CD4-positive, alpha-beta T cell treated with Interleukin-12 subunit alpha and Interleukin-12 subunit beta, for 1 hour (primary cell): ENCODE measurements at regions not wholly inside any gene's neighbourhood (a gene's known extent, or its start where the extent isn't known, plus 50 kb on each side); places are given as distances from the start of the nearest gene placed in this dataset.
"Not testable (repeated sequence)": the region's sequence is repeated elsewhere in the genome, so short reads cannot be mapped to it uniquely, and the experiment has no call there.

Source experiments
- DNase-seq: peaks from one replicate; pipeline ENCODE4 v3.0.0-alpha.2; 2020

DNA sequence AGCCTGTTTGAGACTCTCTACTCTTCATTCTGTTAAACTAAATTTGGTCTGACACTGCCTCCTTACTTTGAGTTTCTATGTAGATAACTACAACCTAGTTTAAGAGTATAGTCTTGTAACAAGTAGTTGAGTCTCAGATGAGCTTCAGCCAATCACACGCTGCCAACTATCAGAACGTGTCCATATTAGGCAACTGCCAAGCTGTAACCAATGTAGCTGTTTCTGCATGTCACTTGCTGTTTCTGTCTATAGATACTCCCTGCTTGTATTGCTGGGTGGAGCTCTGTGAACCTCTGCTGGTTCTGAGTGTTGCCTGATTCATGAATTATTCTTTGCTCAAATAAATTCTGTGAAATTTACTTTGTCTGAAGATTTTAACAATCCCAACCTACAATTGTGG lies 452.6 kb upstream of the NR5A2 start:
- no peak for DNase-seq

DNA sequence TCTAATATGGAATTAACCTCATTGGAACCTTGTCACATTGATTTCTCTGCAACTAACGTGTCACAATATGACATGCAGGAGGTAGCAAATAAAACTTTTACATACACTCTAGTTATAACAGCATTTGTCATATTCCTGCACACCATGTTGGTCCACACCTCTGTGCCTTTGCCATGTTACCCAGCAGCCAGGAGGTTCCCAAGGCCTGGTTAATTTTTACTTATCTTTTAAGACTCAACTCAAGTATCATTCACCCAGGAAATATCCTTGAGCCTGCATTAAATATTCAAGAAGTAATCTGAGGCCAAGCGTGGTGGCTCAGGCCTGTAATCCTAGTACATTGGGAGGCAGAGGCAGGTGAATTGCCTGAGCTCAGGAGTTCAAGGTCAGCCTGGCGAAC lies 447.2 kb upstream of the NR5A2 start:
- no peak for DNase-seq

DNA sequence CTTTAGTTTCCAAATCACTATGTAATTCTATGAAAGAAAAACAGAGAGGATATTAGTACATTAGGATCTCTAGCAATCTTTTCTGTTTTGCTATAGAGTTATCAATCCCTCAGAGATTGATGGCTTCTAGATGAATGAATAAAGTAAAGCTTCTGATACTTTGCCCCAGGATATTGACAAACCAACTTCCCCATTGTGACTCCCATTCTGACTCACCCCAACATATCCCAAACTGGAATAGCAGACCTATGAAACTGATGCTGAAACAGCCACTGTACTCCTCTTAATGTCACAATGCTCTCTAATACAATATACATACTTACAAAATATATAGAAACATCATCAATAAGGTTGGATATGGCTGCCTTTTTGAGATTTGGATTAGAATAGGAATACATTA lies 442.1 kb upstream of the NR5A2 start:
- DNase-seq = no peak

DNA sequence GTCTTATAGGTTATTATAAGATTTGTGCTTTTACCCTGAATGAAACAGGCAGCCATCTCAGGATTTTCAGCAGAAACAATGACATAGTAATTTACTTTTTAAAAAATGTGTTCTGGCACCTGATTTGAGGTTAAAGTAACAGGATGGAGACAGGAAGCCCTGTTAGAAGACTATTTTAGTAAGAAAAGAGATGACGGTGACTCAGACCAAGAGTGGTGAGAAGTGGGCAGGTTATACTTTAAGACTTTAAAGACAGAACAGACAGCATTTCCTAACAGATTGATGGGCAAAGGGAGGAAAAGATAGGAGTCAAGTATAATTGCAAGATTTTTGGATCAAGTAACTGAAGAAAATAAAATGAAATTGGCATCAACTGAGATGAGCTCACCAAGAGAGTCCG lies 436.8 kb upstream of the NR5A2 start:
- DNase-seq = no peak

DNA sequence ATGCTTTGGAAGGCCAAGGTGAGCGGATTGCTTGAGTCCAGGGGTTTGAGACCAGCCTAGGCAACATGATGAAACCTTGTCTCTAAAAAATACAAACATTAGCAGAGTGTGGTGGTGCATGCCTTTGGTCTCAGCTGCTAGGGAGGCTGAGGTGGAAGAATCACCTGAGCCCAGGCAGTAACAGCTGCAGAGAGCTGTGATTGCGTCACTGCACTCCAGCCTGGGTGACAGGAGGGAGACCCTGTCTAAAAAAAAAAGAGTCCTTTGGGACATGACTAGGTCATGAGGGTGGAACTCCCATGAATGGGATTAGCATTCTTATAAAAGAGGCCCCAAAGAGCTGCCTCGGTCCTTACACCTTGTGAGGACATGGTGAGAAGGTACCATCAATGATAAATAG lies 436.0 kb upstream of the NR5A2 start:
- no peak for DNase-seq

DNA sequence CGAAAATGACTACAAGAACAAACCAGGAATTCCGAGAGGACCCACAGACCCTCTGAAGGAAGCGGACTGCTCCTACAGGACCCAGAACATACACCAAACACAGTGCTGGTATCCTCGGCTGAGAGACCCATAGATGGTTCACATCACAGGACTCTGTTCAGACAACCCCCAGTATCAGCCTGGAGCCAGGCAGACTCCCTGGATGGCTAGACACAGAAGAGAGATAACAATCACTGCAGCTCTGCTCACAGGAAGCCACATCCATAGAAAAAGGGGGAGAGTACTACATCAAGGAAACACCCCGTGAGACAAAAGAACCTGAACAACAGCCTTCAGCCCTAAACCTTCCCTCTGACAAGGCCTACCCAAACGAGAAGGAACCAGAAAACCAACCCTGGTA lies 434.0 kb upstream of the NR5A2 start:
- DNase-seq = no peak

DNA sequence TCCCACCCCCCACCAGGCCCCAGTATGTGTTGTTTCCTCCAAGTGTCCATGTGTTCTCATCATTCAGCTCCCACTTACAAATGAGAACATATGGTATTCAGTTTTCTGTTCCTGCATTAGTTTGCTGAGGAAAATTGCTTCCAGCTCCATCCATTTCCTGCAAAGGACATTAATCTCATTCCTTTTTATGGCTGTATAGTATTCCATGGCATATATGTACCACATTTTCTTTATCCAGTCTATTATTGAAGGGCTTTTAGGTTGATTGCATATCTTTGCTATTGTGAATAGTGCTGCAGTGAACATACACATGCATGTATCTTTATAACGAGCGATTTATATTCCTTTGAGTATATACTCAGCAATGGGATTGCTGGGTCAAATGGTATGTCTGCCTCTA lies 431.1 kb upstream of the NR5A2 start:
- DNase-seq = not testable (repeated sequence)

DNA sequence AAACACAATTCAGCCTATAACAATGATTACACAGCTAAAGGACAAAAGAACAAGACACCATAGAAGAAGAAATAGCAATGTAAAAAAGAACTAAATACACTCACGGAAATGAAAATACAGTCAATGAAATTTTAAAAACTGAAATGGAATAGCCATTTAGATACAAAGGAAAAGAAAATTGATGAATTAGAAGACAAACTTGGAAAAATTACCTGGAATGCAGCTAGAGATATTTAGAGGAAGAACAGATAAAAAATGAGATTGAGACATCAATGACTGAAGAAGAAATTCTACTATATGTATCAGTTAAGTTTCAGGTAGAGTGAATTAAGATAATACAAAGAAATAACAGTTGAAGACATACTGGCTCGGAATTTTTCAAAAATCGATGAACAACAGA lies 430.4 kb upstream of the NR5A2 start:
- no peak for DNase-seq

DNA sequence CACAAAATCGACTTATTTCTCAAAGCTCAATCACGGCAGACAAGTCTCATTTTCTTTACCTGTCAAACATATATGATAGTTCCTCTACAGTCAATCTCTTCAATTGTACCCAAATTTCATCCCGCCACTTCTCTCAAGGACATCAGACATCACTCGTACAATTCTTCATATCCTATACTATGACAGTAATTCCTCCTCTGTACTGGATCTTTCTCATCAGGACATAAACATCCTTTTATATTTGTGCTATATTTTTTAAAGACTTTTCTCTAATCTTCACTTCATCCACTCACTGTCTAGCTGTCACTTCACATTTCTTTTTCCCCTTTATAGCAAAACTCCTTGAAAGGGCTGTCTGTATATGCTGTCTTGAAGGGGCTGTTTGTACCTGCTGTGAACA lies 419.1 kb upstream of the NR5A2 start:
- no peak for DNase-seq

DNA sequence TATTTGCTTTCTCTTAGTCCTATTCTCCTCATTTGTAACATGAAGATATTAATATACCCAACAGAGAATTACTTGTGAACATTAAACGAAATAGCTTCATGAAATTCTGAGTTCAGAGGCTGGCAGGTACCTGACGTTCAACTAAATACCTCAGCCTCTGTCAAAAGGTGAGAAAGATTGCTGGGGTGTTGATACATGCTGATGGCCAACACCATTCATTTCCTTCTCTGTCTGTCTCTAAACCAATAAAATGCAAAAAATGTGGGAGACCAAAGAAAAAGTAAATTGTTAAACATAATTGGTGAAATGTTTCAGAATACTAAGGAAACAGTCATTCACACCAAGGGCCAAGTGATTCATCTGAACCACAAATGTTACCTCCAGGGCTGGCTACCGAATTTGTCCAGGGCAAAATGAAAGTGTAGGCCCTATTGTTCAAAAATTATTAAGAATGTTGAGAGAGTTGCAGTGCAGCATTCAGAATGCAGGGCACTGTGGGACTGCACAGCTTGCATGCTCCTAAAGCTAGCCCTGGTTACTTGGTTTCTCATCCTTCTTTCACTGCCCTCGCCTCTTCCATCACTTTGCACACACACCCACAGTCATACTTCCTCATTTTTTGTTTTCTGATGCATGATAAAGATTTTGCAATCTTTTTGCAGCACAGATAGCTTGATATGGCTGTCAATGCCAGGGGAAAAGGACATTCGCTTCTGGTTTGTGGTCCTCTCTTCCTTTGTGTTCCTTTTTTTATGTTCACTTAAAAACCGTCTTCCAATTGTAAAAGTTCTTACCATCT lies 414.3 kb upstream of the NR5A2 start:
- DNase-seq = no peak

DNA sequence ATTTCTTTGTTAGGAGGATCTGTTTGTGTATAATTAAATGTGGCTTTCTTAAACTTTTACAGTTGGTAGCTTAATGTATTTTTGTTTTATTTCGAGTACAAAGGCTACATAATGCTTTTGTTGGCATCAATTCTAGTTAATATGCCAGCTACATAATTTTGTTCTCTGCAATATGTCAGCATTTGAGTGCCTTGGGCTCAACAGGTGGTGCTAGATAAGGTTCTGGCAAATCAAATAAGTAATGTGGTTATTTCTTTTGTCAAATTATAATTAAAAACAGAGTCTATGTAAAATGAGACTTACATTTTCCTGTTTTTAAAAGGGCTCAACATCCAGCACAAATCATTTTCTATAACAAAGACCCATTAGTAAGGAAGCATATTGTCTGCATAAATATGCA lies 410.6 kb upstream of the NR5A2 start:
- DNase-seq = no peak

DNA sequence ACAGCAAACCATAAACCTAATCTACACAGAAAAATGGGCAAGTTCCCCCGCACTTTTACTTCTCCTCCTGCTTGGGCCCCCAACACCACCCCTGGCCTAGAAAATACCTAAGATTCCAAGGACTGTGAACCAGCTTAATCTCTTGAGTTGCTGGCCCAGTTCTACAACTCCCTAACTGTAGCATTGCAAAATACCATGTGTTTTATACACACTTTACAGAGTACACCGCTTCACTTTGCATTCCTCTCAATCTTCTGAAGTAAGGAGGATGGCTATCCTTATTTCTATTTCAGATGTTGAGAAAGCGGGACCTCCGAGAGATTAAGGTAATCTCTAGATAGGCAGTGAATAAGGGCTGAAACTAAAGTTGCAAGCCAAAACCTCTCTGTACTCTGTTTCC lies 408.3 kb upstream of the NR5A2 start:
- DNase-seq = no peak

DNA sequence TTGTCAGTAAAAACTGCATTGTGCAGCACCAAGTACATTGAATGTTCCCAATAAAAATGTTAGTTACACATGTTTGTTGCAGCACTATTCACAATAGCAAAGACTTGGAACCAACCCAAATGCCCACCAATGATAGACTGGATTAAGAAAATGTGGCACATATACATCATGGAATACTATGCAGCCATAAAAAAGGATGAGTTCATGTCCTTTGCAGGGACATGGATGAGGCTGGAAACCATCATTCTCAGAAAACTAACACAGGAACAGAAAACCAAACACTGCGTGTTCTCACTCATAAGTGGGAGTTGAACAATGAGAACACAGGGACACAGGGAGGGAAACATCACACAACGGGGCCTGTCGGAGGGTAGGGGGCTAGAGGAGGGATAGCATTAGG lies 401.3 kb upstream of the NR5A2 start:
- not testable (repeated sequence) for DNase-seq

DNA sequence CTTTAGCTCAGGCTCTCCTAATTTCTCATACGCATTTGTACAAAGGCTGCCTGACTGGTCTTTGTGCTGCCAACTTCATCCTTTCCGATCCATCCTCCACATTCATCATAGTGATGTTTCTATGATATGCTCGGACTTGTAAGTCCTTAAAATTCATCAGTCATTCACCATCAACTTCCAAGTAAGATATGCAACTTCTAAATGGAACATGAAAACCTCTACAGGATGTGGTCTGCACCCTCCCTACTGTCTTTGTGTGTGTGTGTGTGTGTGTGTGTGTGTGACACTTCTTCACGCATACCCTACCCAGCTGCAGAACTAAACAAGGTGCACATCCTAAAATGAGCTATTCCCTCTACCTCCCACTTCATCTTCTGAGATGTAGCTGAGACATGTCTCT lies 397.9 kb upstream of the NR5A2 start:
- no peak for DNase-seq

DNA sequence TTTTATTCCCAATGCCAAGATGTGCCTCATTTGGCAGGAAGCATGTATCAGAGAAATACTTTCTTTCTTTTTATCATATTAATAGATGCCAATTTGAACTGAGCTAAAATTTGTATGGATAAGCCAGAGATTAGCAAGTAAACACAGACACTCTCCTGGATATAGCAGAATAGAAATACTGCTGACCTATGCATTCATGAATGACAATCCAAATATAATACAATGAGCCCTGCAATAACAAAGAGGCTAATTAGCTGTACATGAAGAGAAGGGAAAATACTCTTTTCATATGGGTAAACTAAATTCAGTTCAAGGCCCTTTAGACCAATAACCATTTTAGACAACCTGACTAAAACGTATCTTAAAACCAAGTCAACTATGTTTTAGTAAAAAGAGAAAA lies 388.1 kb upstream of the NR5A2 start:
- no peak for DNase-seq

DNA sequence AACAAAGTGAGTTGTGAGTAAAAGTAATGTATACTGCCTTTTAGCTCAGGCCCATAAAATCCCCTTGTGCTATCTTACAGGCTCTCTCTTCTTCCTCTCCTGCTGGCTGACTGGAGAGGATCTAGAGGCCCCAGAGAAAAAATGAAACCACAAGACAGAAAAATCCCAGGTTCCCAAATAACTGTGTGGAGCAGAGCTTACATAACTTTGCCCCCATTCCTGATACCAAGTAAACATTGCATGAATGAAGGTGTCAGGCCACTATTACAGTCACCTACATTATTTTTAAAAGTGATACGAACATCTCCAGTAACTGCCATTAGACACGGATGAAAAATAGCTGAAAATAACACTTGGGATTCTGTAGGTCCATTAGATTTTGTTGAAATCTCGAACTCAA lies 386.0 kb upstream of the NR5A2 start:
- no peak for DNase-seq

DNA sequence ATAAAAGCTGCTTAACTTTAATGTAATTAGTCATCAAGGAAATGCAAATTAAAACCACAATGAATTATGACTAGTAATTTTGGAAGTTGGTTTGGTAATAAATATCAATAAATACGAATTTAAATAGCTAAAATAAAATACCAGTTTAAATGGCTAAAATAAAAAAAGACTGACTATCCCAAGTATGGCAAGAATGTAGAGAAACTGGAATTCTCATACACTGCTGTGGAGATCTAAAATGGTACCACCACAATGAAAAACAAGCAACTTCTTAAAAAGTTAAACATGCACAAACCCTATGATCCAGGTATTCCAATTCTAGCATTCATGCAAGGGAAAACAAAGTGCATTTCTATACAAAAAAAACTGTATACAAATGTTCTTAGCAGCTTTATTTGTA lies 382.6 kb upstream of the NR5A2 start:
- DNase-seq = no peak

DNA sequence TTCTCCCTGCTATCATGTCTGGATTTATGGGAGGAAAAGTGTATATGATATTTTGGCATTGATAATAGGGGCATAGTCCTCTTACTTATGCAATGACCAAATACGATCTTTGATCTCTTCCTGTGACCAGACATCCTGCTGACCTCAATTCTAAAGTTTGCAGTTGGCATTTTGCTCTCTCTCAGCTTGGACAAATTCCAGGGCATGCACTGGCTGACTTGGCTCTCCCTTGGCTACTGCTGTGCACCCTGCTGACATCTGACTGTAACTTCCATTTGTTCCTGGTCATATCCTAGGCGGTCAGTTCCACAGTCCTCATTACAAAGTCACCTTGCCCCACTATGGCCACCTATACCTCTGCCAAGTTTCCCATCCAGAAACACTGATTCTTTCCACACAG lies 380.7 kb upstream of the NR5A2 start:
- no peak for DNase-seq

DNA sequence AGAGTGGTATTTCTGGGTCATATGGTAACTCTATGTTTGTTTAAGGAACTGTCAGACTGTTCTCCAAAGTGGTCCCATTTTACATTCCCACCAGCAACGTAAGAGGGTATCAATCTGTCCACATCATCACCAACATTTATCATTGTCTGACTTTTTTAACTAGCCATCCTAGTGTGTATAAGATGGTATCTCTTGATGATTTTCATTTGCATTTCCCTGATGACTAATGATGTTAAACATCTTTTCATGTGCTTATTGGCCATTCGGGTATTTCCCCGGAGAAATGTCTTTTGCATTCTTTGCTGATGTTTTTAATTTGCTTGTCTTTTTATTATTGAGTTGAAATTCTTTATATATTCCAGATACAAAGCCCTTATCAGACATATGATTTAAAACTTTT lies 370.1 kb upstream of the NR5A2 start:
- no peak for DNase-seq

DNA sequence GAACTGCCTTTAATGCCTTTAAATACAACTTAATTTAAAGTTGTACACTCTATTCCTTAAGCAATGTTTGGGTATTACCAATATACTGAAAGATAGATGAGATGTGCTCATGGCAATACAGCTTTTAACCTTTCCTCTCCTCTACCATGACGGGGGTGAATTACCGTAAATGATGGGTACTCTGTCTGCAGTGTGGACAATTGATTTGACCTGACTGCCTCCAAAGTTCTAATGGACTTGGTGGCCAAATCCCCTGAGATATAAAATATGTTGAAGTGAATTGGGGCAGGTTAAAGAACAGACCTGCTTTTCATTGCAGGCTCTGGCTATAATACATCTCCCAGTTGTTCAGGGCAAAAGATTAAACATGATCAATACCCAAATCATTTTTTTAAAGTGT lies 367.4 kb upstream of the NR5A2 start:
- no peak for DNase-seq

DNA sequence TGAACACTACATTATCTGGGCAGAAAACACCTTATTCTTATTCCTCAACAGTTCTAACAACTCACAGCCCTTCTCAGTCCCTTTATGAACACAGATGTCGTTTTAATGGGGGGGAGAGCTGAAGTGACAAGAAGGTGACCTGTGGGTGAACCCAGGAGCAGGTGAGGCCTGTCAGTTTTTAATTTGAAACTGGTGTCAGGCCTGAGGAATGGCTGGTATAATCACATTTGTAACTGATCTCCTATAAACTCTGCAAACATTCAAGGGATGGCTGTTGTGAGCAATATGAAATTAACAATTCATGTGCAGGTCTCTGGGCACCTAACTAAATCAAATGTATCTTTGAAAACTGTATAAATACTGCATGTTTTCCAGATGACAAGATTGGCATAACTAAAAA lies 362.1 kb upstream of the NR5A2 start:
- no peak for DNase-seq

DNA sequence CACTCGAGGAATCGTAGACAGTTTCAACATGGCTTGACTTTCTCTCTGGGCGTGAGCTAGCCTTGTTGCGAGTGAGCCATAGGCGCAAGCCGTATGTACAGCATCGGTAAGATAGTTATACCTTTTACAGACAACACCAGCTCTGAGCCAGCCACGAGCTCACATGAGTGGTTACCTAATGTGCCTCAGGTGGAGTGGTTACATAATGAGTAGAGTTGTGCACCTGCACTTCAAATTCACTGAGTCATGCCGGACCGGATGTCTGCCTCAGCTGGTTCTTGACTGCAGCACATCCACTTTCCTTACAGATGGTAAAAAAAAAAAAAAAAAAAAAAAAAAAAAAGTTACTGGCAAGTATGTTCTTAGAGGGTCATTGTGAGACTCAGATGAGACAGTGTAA lies 360.4 kb upstream of the NR5A2 start:
- no peak for DNase-seq

DNA sequence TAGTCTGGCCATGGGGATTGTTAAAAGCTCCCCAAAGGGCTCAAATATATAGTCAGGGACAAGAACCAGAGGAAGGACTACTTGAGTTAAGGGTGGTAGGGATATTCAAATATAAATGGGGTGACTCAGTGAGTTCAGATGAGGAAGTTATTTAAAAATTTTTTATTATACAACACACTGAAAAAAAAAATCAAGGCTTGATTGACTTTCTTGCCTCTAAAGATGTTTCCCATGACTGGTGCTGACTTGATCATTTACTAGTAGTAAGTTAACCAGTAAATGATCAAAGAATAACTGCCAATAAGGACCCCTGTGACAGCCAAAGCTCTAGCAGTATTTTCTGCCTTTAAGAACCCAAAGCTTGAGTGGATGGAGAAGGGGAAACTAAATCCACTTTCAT lies 357.6 kb upstream of the NR5A2 start:
- no peak for DNase-seq

DNA sequence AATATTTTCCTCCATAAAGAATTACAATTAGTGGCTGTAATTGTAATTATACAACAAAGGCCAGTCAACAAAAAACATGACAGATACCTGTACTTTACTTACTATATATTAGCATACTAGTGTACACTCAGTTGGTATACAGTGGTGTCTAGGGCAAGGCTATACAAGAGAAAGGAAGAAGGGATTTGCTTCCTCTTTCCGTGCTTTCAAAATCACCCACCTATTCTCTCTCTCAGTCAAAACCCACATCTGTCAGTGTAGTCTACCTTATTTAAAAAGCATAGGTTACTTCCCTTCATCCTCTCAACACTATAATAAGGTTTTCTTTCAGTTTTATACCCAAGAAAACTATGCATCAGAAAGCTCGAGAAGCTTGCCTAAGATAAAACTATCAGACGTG lies 355.8 kb upstream of the NR5A2 start:
- DNase-seq = no peak

DNA sequence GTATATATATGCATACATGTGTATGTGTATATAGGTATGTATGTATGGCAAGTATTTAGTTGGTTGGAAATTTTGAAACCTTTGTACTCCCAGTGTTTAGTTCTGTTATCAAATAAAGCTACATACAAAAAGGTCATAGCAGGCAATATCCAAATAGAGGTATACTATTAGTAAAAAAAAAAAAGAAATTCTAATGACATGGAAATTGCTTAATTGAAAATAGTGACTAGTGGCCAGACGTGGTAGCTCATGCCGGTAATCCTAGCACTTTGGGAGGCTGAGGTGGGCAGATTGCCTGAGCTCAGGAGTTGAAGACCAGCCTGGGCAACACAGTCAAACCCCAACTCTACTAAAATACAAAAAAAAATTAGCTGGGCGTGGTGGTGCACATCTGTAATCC lies 351.6 kb upstream of the NR5A2 start:
- DNase-seq = no peak

DNA sequence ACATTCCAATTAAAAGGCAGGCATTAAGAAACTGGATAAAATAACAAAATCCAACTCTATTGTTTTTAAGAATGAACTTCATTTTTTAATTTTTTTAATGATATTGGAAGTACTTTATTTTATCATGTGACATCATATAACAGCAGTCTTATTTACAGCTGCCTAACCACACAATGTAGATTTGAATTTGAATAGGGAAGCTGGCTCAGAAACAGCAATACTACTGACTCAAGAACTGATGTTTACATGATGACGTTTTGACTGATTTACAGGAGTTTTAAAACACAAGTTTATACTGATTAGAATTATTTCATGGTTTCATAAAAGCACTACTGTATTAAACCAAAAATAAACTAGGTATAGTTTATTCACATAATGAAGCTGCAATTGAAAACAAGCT lies 348.7 kb upstream of the NR5A2 start:
- no peak for DNase-seq
